Right ventricle myocardium superior (tissue), 1 donor: ENCODE measurements at regions not wholly inside any gene's neighbourhood (a gene's known extent, or its start where the extent isn't known, plus 50 kb on each side); places are given as distances from the start of the nearest gene placed in this dataset.

Source experiments
- ATAC-seq: fragments of 200-7000 bp; cut with Tn5 transposase; one replicate; pipeline ENCODE4 v1.9.1; 2020; ENCODE audit warnings: mild to moderate bottlenecking; ENCODE audit not compliant: poor library complexity
- DNase-seq: peaks from one replicate; pipeline ENCODE4 v3.0.0-alpha.2; 2020
- intact Hi-C: fragments of 100-400 bp; cut with DNase I; formaldehyde crosslinking; loops from one replicate; pipeline ENCODE4 v1.11.2; 2022
- donor health status: DM: no; HTN: yes; CAD: no; lungs with severe emphysema.

- intact Hi-C loops, result no loop called here
- no peak for ATAC-seq
These were observed 113.4 kb upstream of the CNTLN start for GRCh38 chr9:17021387-17021970.

GRCh38 chr9:17019398-17019797 lies 115.4 kb upstream of the CNTLN start:
- ATAC-seq, result no peak
- intact Hi-C loops, result no loop called here
- DNase-seq, result no peak

More at GRCh38 chr9:17021387-17021970, 113.4 kb upstream of the CNTLN start:
- no peak for DNase-seq

- no peak for DNase-seq
- intact Hi-C loops, result no loop called here
- no peak for ATAC-seq
These were observed 116.2 kb upstream of the CNTLN start for GRCh38 chr9:17018540-17019196.

GRCh38 chr9:17017931-17018491 lies 116.8 kb upstream of the CNTLN start:
- DNase-seq (peak; percentile 44), ATAC-seq (peak; percentile 77)
- intact Hi-C loops, result no loop called here

- intact Hi-C loops, result no loop called here
- DNase-seq, result no peak
- no peak for ATAC-seq
These were observed 120.9 kb upstream of the CNTLN start for GRCh38 chr9:17013891-17014290.

GRCh38 chr9:17013010-17013409 lies 121.8 kb upstream of the CNTLN start:
- intact Hi-C loops, result no loop called here

GRCh38 chr9:17011880-17012279 lies 123.0 kb upstream of the CNTLN start:
- DNase-seq, result no peak
- ATAC-seq, result no peak
- intact Hi-C loops, result no loop called here

More at GRCh38 chr9:17013010-17013409, 121.8 kb upstream of the CNTLN start:
- DNase-seq (no peak), ATAC-seq (no peak)

- intact Hi-C loops, result no loop called here
- ATAC-seq (no peak), DNase-seq (no peak)
These were observed 125.8 kb upstream of the CNTLN start for GRCh38 chr9:17009071-17009470.

GRCh38 chr9:17005056-17005823 lies 129.6 kb upstream of the CNTLN start:
- intact Hi-C loops, result no loop called here
- peak; percentile 77 for ATAC-seq
- peak; percentile 58 for DNase-seq

GRCh38 chr9:17004500-17004899 lies 130.3 kb upstream of the CNTLN start:
- no peak for ATAC-seq
- DNase-seq, result no peak
- intact Hi-C loops, result no loop called here

GRCh38 chr9:17003576-17004240 lies 131.1 kb upstream of the CNTLN start:
- no peak for ATAC-seq
- intact Hi-C loops, result no loop called here

GRCh38 chr9:16996901-16997491 lies 126.5 kb upstream of the BNC2 start:
- ATAC-seq (no peak), DNase-seq (no peak)
- intact Hi-C loops, result no loop called here

More at GRCh38 chr9:17003576-17004240, 131.1 kb upstream of the CNTLN start:
- DNase-seq, result no peak

- intact Hi-C loops, result no loop called here
- no peak for ATAC-seq
- DNase-seq, result no peak
These were observed 121.7 kb upstream of the BNC2 start for GRCh38 chr9:16992138-16992537.

- intact Hi-C loops, result no loop called here
- ATAC-seq (no peak), DNase-seq (no peak)
These were observed 116.6 kb upstream of the BNC2 start for GRCh38 chr9:16987026-16987425.

- ATAC-seq, result no peak
These were observed 116.1 kb upstream of the BNC2 start for GRCh38 chr9:16986556-16986955.

GRCh38 chr9:16985559-16986348 lies 115.3 kb upstream of the BNC2 start:
- intact Hi-C loops, result no loop called here
- ATAC-seq, result peak; percentile 60

More at GRCh38 chr9:16986556-16986955, 116.1 kb upstream of the BNC2 start:
- intact Hi-C loops, result no loop called here
- no peak for DNase-seq

GRCh38 chr9:16982780-16983310 lies 112.4 kb upstream of the BNC2 start:
- no peak for DNase-seq
- intact Hi-C loops, result no loop called here
- no peak for ATAC-seq

More at GRCh38 chr9:16985559-16986348, 115.3 kb upstream of the BNC2 start:
- DNase-seq, result no peak

GRCh38 chr9:16976427-16976826 lies 106.0 kb upstream of the BNC2 start:
- no peak for DNase-seq
- intact Hi-C loops, result no loop called here
- no peak for ATAC-seq
